HepG2 (cell line): ENCODE measurements at regions not wholly inside any gene's neighbourhood (a gene's known extent, or its start where the extent isn't known, plus 50 kb on each side); places are given as distances from the start of the nearest gene placed in this dataset.

Experiments
- ARNT ChIP-seq: fragments of 450-650 bp; IDR thresholded peaks from 2 replicates; pipeline ENCODE4 v1.6.1; 2017
- POLR2AphosphoS5 ChIP-seq: IDR thresholded peaks from 2 replicates; pipeline ENCODE4 v1.6.1; 2012; ENCODE audit warnings: low read depth, low read length
- RELA ChIP-seq: sonication (generic); formaldehyde crosslinking; IDR thresholded peaks from 2 replicates; pipeline ENCODE4 v1.4.0; 2020; ENCODE audit warnings: missing genetic modification reagents
- TCF12 ChIP-seq, 2 experiments: fragments of 450-650 bp in 1 of 2; sonication (generic) in 1 of 2; formaldehyde crosslinking in 1 of 2; IDR thresholded peaks; 2 replicates each; pipeline versions ENCODE4 v1.6.1 to v1.8.0; 2017 to 2022; ENCODE audit warnings: antibody characterized with exemption in 1 of 2, mild to moderate bottlenecking in 1 of 2, missing genetic modification reagents in 1 of 2, moderate library complexity in 1 of 2
- ZFP1 ChIP-seq: IDR thresholded peaks from 2 replicates; pipeline ENCODE4 v1.6.1; 2016
- TF ChIP-seq, protein P1 (sequence below), 2 experiments: IDR thresholded peaks; 2 replicates each; pipeline ENCODE4 v1.6.1; 2011 to 2012; ENCODE audit warnings: low read length in 2 of 2, borderline replicate concordance in 1 of 2, low read depth in 1 of 2, mild to moderate bottlenecking in 1 of 2, moderate library complexity in 1 of 2
- TF ChIP-seq, protein P2 (sequence below): sonication (generic); formaldehyde crosslinking; IDR thresholded peaks from 2 replicates; pipeline ENCODE4 v1.4.0; 2020; ENCODE audit warnings: missing genetic modification reagents, mild to moderate bottlenecking, borderline replicate concordance
- TF ChIP-seq, protein P3 (sequence below): sonication (generic); formaldehyde crosslinking; IDR thresholded peaks from 2 replicates; pipeline ENCODE4 v1.4.0; 2020; ENCODE audit warnings: missing genetic modification reagents
- TF ChIP-seq, protein P4 (sequence below): sonication (generic); formaldehyde crosslinking; IDR thresholded peaks from 2 replicates; pipeline ENCODE4 v1.5.0; 2020; ENCODE audit warnings: mild to moderate bottlenecking, missing genetic modification reagents, moderate library complexity
- TF ChIP-seq, protein P5 (sequence below): sonication (generic); formaldehyde crosslinking; IDR thresholded peaks from 2 replicates; pipeline ENCODE4 v1.4.0; 2020; ENCODE audit warnings: missing genetic modification reagents
- TF ChIP-seq, protein P6 (sequence below): sonication (generic); formaldehyde crosslinking; IDR thresholded peaks from 2 replicates; pipeline ENCODE4 v1.4.0; 2020; ENCODE audit warnings: low read depth, missing genetic modification reagents

DNA sequence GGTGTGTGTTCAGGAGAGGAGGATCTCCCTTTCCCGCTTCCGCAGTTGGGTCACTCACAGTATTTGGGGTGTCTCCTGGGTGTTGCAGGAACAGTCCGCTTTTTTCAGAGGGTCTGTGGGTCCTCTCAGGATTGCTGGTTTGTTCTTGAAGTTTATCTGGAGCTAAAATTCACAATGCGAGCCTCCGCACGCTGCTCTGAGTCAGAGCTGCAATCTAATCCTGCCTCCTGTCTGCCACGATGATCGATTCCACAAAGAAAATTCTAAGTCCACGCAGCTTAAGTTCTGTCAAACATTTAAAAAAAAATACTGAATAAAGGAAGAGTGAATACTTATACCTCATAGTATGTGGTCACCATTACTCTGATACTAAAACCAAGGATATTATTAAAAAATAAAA is 76.5 kb downstream of the RAD51AP2 start:
- TF ChIP-seq, protein P1, sequence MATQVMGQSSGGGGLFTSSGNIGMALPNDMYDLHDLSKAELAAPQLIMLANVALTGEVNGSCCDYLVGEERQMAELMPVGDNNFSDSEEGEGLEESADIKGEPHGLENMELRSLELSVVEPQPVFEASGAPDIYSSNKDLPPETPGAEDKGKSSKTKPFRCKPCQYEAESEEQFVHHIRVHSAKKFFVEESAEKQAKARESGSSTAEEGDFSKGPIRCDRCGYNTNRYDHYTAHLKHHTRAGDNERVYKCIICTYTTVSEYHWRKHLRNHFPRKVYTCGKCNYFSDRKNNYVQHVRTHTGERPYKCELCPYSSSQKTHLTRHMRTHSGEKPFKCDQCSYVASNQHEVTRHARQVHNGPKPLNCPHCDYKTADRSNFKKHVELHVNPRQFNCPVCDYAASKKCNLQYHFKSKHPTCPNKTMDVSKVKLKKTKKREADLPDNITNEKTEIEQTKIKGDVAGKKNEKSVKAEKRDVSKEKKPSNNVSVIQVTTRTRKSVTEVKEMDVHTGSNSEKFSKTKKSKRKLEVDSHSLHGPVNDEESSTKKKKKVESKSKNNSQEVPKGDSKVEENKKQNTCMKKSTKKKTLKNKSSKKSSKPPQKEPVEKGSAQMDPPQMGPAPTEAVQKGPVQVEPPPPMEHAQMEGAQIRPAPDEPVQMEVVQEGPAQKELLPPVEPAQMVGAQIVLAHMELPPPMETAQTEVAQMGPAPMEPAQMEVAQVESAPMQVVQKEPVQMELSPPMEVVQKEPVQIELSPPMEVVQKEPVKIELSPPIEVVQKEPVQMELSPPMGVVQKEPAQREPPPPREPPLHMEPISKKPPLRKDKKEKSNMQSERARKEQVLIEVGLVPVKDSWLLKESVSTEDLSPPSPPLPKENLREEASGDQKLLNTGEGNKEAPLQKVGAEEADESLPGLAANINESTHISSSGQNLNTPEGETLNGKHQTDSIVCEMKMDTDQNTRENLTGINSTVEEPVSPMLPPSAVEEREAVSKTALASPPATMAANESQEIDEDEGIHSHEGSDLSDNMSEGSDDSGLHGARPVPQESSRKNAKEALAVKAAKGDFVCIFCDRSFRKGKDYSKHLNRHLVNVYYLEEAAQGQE (IDR thresholded peaks at IDR 0.05; ENCODE audit: borderline replicate concordance in 1 of 2, low read depth in 1 of 2, low read length in 2 of 2): no peak
- TF ChIP-seq, protein P2, sequence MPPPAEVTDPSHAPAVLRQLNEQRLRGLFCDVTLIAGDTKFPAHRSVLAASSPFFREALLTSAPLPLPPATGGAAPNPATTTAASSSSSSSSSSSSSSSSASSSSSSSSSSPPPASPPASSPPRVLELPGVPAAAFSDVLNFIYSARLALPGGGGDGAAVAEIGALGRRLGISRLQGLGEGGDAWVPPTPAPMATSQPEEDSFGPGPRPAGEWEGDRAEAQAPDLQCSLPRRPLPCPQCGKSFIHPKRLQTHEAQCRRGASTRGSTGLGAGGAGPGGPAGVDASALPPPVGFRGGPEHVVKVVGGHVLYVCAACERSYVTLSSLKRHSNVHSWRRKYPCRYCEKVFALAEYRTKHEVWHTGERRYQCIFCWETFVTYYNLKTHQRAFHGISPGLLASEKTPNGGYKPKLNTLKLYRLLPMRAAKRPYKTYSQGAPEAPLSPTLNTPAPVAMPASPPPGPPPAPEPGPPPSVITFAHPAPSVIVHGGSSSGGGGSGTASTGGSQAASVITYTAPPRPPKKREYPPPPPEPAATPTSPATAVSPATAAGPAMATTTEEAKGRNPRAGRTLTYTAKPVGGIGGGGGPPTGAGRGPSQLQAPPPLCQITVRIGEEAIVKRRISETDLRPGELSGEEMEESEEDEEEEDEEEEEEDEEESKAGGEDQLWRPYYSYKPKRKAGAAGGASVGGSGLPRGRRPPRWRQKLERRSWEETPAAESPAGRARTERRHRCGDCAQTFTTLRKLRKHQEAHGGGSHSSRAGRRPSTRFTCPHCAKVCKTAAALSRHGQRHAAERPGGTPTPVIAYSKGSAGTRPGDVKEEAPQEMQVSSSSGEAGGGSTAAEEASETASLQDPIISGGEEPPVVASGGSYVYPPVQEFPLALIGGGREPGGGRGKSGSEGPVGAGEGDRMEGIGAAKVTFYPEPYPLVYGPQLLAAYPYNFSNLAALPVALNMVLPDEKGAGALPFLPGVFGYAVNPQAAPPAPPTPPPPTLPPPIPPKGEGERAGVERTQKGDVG (CRISPR knock-in tag): no peak
- TF ChIP-seq, protein P3, sequence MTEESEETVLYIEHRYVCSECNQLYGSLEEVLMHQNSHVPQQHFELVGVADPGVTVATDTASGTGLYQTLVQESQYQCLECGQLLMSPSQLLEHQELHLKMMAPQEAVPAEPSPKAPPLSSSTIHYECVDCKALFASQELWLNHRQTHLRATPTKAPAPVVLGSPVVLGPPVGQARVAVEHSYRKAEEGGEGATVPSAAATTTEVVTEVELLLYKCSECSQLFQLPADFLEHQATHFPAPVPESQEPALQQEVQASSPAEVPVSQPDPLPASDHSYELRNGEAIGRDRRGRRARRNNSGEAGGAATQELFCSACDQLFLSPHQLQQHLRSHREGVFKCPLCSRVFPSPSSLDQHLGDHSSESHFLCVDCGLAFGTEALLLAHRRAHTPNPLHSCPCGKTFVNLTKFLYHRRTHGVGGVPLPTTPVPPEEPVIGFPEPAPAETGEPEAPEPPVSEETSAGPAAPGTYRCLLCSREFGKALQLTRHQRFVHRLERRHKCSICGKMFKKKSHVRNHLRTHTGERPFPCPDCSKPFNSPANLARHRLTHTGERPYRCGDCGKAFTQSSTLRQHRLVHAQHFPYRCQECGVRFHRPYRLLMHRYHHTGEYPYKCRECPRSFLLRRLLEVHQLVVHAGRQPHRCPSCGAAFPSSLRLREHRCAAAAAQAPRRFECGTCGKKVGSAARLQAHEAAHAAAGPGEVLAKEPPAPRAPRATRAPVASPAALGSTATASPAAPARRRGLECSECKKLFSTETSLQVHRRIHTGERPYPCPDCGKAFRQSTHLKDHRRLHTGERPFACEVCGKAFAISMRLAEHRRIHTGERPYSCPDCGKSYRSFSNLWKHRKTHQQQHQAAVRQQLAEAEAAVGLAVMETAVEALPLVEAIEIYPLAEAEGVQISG: no peak
- TF ChIP-seq, protein P4, sequence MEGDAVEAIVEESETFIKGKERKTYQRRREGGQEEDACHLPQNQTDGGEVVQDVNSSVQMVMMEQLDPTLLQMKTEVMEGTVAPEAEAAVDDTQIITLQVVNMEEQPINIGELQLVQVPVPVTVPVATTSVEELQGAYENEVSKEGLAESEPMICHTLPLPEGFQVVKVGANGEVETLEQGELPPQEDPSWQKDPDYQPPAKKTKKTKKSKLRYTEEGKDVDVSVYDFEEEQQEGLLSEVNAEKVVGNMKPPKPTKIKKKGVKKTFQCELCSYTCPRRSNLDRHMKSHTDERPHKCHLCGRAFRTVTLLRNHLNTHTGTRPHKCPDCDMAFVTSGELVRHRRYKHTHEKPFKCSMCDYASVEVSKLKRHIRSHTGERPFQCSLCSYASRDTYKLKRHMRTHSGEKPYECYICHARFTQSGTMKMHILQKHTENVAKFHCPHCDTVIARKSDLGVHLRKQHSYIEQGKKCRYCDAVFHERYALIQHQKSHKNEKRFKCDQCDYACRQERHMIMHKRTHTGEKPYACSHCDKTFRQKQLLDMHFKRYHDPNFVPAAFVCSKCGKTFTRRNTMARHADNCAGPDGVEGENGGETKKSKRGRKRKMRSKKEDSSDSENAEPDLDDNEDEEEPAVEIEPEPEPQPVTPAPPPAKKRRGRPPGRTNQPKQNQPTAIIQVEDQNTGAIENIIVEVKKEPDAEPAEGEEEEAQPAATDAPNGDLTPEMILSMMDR (CRISPR knock-in tag): no peak
- no peak for TF ChIP-seq ARNT
- no peak for TF ChIP-seq RELA (CRISPR knock-in tag)
- TF ChIP-seq, protein P5, sequence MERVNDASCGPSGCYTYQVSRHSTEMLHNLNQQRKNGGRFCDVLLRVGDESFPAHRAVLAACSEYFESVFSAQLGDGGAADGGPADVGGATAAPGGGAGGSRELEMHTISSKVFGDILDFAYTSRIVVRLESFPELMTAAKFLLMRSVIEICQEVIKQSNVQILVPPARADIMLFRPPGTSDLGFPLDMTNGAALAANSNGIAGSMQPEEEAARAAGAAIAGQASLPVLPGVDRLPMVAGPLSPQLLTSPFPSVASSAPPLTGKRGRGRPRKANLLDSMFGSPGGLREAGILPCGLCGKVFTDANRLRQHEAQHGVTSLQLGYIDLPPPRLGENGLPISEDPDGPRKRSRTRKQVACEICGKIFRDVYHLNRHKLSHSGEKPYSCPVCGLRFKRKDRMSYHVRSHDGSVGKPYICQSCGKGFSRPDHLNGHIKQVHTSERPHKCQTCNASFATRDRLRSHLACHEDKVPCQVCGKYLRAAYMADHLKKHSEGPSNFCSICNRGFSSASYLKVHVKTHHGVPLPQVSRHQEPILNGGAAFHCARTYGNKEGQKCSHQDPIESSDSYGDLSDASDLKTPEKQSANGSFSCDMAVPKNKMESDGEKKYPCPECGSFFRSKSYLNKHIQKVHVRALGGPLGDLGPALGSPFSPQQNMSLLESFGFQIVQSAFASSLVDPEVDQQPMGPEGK: no peak
- TF ChIP-seq ZFP1 (CRISPR knock-in tag): no peak
- TF ChIP-seq, protein P6, sequence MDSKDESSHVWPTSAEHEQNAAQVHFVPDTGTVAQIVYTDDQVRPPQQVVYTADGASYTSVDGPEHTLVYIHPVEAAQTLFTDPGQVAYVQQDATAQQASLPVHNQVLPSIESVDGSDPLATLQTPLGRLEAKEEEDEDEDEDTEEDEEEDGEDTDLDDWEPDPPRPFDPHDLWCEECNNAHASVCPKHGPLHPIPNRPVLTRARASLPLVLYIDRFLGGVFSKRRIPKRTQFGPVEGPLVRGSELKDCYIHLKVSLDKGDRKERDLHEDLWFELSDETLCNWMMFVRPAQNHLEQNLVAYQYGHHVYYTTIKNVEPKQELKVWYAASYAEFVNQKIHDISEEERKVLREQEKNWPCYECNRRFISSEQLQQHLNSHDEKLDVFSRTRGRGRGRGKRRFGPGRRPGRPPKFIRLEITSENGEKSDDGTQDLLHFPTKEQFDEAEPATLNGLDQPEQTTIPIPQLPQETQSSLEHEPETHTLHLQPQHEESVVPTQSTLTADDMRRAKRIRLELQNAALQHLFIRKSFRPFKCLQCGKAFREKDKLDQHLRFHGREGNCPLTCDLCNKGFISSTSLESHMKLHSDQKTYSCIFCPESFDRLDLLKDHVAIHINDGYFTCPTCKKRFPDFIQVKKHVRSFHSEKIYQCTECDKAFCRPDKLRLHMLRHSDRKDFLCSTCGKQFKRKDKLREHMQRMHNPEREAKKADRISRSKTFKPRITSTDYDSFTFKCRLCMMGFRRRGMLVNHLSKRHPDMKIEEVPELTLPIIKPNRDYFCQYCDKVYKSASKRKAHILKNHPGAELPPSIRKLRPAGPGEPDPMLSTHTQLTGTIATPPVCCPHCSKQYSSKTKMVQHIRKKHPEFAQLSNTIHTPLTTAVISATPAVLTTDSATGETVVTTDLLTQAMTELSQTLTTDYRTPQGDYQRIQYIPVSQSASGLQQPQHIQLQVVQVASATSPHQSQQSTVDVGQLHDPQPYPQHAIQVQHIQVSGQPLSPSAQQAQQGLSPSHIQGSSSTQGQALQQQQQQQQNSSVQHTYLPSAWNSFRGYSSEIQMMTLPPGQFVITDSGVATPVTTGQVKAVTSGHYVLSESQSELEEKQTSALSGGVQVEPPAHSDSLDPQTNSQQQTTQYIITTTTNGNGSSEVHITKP (CRISPR knock-in tag): no peak
- TF ChIP-seq POLR2AphosphoS5: no peak
- TF ChIP-seq TCF12 (IDR thresholded peaks at IDR 0.05): no peak
- no peak for TF ChIP-seq TCF12 (CRISPR knock-in tag; IDR thresholded peaks at IDR 0.05)
